Fibroblast of skin of right biceps (primary cell): ENCODE measurements at regions not wholly inside any gene's neighbourhood (a gene's known extent, or its start where the extent isn't known, plus 50 kb on each side); places are given as distances from the start of the nearest gene placed in this dataset.

Source experiments
- DNase-seq: peaks from one replicate; pipeline ENCODE4 v3.0.0-alpha.2; 2013

- no peak for DNase-seq
These were observed 259.2 kb downstream of the CBLN1 start for GRCh38 chr16:49022351-49022963.

- DNase-seq, result peak; percentile 79
These were observed 260.5 kb downstream of the CBLN1 start for GRCh38 chr16:49021136-49021535.

- no peak for DNase-seq
These were observed 261.2 kb downstream of the CBLN1 start for GRCh38 chr16:49020436-49020835.

DNA sequence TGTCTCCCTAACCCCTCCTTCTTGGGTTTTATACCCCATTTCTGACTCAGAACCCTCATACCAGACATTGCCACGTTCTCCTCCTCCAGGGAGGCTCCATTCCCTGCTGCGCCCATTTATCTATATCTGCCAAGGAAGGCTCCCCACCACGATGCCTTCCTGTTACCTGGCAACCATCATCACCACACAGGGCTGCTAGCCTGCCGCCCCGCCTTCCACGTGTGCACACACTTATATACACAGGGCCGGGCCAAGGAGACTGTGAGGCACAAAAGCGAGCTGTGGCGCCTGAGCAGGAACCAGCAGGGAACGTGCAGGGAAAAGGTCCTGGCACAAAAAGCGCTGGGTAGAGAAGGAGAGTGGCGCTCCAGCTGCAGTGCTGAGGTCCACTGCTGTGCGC is 261.8 kb downstream of the CBLN1 start:
- peak; percentile 20 for DNase-seq

DNA sequence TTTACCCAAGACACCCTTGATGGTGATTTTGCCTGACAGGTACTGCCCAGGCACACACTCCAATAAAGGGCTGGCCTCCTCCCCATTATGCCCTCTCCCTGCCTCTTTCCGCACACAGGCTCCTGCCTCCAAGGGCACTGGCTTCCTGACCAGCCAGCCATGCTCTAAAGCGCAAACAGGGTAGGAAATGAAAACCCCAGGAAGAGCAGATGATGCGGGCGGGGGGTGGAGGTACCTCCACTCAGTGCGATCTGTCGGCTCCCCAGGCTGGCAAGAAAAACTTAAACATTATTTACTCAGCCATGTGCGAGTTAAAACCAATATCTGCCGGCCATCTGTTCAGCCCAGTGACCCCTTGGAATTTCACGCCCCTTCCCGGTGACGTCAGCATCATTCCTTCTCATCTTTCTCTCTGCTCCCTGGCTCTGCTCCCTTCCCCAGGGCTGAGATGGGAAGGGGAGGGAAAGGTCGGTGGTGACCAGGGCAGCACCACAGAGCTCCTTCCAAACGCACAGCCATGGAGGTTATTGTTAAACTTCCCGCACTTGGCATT is 262.5 kb downstream of the CBLN1 start:
- peak; percentile 41 for DNase-seq

GRCh38 chr16:49018259-49018931 is 263.2 kb downstream of the CBLN1 start:
- DNase-seq, result no peak

DNA sequence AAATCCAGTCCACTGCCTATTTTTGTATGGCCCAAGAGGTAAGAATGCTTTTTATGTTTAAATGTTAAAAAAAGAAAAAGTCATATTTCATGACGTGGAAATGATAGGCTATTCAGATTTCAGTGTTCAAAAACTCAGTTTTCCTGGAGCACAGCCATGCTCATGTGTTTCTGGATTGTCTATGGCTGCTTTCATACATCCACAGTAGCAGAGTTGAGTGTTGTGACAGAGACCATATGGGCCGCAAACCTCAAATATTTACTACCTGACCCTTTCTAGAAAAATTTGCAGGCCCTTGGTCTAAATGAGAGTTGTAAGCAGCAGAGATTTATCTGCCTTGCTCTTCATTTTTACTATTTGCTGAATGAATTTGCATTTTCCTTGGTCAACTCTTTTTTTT is 264.1 kb downstream of the CBLN1 start:
- no peak for DNase-seq

DNA sequence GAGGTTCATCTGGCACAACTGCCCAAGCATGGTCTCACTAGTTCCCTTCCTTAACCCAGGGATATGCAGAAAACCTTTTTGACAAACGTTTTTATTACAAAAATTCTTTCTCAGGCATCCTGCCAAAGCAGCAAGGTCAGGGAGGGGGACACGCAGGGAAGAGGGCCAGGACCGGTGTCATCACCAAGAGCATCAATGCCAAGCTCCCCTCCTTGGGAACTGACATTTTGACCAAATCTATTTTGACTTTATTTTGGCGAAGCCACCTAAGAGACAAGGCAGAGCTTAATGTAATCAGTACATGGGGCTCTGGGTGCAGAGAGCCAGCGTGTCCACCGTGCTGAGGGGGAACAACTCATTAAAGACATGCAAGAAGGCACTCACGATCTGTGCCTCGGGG is 265.2 kb downstream of the CBLN1 start:
- DNase-seq, result no peak

GRCh38 chr16:49015225-49015592 is 266.4 kb downstream of the CBLN1 start:
- DNase-seq, result no peak

- no peak for DNase-seq
These were observed 267.1 kb downstream of the CBLN1 start for GRCh38 chr16:49014277-49015224.

- DNase-seq, result no peak
These were observed 267.9 kb downstream of the CBLN1 start for GRCh38 chr16:49013727-49014080.

DNA sequence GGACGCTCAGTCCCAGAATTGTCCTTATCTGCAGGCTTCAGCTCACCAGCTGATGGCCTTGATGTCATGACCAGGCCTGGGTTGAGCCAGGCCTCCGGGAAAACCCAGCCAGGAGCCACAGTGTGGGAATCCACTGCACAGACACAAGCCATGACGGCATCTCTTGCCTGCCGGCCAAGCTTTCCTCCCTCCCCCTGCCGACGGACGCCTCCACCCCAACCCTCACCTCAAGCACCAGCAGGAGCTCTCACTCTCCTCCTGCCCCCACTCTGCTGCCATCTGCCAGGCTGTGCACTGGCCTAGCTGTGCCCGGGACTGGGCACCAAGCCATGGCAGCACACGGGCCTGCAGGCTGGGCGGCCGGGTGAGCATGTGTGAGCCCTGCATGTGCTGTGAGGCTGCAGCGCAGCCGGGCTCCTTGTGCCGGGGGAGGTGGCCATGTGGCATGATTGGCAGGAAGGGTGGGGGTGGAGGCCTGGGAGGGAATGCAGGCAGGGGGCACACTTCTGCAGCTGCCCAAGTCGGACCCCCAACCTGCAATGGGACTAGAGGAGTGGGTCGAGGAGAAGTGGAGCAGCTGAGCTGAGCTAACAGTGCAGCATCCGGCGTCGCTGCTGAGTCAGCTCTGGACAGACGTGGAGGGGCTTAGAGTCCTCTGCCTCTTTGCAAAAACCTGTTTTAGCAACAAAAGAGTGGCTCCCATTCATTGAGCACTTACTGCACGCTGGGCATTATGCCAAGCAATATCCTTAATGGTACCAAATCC is 268.5 kb downstream of the CBLN1 start:
- DNase-seq, result no peak

DNA sequence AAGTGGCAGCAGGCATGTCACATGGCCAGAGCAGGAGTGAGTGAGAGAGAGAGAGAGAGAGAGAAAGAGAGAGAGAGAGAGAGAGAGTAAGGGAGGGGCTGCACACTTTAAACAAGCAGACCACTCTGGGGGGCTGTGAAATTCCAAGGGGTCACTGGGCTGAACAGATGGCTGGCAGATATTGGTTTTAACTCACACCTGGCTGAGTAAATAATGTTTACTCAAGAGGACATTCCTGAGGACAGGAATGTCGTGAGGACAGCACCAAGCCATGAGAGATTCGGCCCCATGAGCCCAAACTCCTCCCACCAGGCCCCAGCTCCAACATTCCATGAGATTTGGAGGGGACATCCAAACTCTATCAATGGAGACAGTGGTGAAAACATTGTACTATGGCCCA is 269.7 kb downstream of the CBLN1 start:
- no peak for DNase-seq

DNA sequence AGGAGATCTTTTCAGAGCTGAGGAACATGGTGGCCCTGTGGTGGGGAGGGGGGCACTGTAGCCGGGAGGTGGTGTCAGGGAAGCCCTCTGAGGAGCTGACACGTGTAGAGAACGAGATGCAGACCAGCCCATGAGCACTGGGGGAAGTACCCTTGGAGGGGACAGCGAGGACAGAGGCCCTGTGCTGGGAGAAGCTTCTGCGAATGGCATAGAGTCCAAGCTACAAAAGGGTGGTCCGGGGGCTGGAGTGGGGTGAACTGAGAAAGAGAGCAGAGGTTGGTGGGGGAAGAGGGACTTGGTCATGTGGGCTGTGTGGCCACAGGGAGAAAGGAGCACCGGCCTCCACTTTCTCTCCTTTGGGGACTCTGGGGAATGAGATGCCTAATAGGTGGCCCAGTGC is 270.8 kb downstream of the CBLN1 start:
- no peak for DNase-seq

- DNase-seq, result no peak
These were observed 271.2 kb downstream of the CBLN1 start for GRCh38 chr16:49010396-49010795.

- DNase-seq, result no peak
These were observed 272.4 kb downstream of the CBLN1 start for GRCh38 chr16:49009204-49009603.

DNA sequence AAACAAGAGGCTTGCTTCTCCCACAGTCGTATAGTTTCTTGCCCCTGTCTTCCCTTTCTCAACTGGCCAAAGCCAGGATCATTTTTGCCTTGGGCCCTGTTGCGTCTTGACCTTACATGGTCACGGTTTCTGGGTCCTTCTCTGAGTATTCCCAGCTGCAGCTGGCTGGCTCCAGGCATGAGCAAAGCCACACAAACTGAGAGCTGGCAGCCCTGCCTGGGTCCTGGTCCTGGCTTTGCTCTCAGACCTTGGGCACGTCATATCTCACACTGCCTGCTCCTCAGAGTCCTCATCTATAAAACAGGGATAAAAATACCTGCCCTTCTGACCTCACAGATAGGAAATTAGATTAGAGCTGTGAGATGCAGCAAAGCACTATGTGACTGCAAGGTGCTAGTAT is 277.6 kb downstream of the CBLN1 start:
- DNase-seq, result no peak

- DNase-seq, result no peak
These were observed 278.6 kb downstream of the CBLN1 start for GRCh38 chr16:49003022-49003421.

GRCh38 chr16:49000594-49000993 is 281.0 kb downstream of the CBLN1 start:
- no peak for DNase-seq

DNA sequence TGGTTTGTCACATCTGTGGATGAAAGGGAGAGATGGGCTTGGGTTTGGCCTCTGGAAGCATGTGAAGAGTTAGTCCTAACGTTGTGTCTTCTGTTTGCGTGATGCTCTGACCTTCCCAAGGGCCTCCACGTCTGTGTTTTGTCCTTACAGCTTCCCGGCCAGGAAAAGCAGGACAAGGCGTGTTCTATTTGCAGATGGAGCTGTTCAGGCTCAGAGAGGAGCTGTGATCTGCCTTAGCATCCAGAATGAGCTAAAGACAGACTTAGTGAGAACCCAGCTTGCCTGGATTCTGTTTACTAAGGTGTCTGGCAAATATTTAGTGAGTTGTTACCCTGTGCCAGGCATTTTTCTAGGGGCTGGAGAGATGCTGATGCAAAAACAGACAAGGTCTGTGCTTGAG is 282.1 kb downstream of the CBLN1 start:
- DNase-seq, result no peak

- DNase-seq, result no peak
These were observed 282.6 kb downstream of the CBLN1 start for GRCh38 chr16:48999044-48999443.

DNA sequence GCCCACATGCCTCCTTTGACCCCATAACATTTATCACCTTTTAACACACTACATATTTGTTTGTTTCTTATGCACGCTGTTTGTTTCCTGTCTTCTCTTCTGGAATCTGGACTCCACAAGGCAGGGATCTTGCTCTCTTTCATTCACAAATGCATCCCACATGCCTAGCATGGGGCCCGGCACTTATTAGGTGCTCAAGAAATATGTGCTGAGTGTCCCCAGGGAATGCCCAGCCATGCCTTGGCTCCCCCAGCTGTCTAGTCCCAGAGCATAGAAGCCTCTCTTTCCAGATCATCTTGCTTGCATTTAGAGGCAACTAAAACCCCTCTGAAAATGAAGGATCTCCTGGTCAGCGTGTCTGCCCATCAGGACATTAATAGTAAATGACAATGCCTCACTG is 283.7 kb downstream of the CBLN1 start:
- DNase-seq, result no peak

DNA sequence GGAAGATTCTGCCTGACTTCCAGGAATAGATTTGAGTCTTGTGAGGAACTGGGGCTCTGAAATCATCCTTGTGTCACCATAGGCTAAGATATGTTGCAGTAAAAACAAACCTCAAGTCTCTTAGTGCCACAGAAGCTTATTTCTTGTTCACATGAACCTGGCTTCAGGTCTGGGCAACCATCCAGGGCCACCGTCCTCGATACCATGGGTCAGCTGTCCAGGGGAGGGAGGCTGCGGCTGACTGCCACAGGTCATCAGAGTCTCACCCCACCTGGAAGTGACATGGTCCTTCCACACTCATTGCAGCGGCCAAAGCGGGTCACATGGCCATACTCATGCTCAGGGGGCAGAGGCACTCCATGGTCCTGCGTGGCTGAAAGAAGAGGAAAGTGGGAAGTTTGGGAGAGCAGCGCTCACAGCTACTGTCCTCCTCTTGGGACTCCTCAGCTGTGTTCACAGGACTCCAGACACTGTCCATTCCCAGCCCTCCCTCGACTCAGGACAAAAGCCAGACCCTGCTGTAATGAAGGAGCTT is 284.5 kb downstream of the CBLN1 start:
- no peak for DNase-seq
